Neuronal stem cell (in vitro differentiated cells): ENCODE measurements at regions not wholly inside any gene's neighbourhood (a gene's known extent, or its start where the extent isn't known, plus 50 kb on each side); places are given as distances from the start of the nearest gene placed in this dataset.

Experiments used
- DNase-seq: peaks from one replicate; pipeline ENCODE4 v3.0.0-alpha.2; 2013; ENCODE audit warnings: low spot score
- H2AFZ ChIP-seq: one replicate; pipeline ENCODE4 v1.6.1; 2013; ENCODE audit warnings: mild to moderate bottlenecking, low read length, inconsistent platforms
- H2AK5ac ChIP-seq: 2 replicates; pipeline ENCODE4 v1.6.1; 2013; ENCODE audit warnings: low read depth, mild to moderate bottlenecking, inconsistent platforms, low read length, moderate library complexity, mixed read lengths
- H2BK120ac ChIP-seq: 2 replicates; pipeline ENCODE4 v1.6.1; 2013; ENCODE audit warnings: low read depth, mild to moderate bottlenecking, inconsistent platforms, low read length, moderate library complexity, mixed read lengths
- H2BK12ac ChIP-seq: one replicate; pipeline ENCODE4 v1.6.1; 2013; ENCODE audit warnings: low read length, inconsistent platforms
- H2BK15ac ChIP-seq: 2 replicates; pipeline ENCODE4 v1.6.1; 2013; ENCODE audit warnings: mild to moderate bottlenecking, low read length, inconsistent platforms, mixed read lengths
- H2BK5ac ChIP-seq: one replicate; pipeline ENCODE4 v1.6.1; 2013; ENCODE audit warnings: inconsistent platforms, mild to moderate bottlenecking, low read length, moderate library complexity
- H3K14ac ChIP-seq: one replicate; pipeline ENCODE4 v1.6.1; 2013; ENCODE audit warnings: low read length, inconsistent platforms
- H3K18ac ChIP-seq: 2 replicates; pipeline ENCODE4 v1.6.1; 2013; ENCODE audit warnings: low read length, inconsistent platforms
- H3K23ac ChIP-seq: 2 replicates; pipeline ENCODE4 v1.6.1; 2013; ENCODE audit warnings: low read depth, mild to moderate bottlenecking, mixed read lengths, low read length, inconsistent platforms; ENCODE audit not compliant: poor library complexity
- H3K27ac ChIP-seq: replicated peaks from 3 replicates; pipeline ENCODE4 v1.5.1; 2013; ENCODE audit warnings: low read length, inconsistent platforms
- H3K27me3 ChIP-seq, 3 experiments: 2 replicates each; pipeline ENCODE4 v1.6.1; 2013; ENCODE audit warnings: low read length in 3 of 3, mild to moderate bottlenecking in 2 of 3, inconsistent platforms in 1 of 3, low read depth in 1 of 3, mixed read lengths in 1 of 3, moderate library complexity in 1 of 3; ENCODE audit not compliant: control insufficient read depth in 3 of 3, insufficient read depth in 3 of 3
- H3K36me3 ChIP-seq, 2 donors: replicated peaks in 1 of 2; 2 replicates each; pipeline ENCODE4 v1.6.1; 2013; ENCODE audit warnings: low read length in 2 of 2; ENCODE audit not compliant: control insufficient read depth in 2 of 2, insufficient read depth in 2 of 2
- H3K4ac ChIP-seq: 2 replicates; pipeline ENCODE4 v1.6.1; 2013; ENCODE audit warnings: inconsistent platforms, mild to moderate bottlenecking, low read length, moderate library complexity
- H3K4me1 ChIP-seq, 2 donors: 1 replicate in 1 of 2; 2 replicates in 1 of 2; pipeline ENCODE4 v1.6.1; 2013; ENCODE audit warnings: low read length in 2 of 2, low read depth in 1 of 2; ENCODE audit not compliant: control insufficient read depth in 2 of 2, insufficient read depth in 1 of 2
- H3K4me2 ChIP-seq: one replicate; pipeline ENCODE4 v1.6.1; 2013; ENCODE audit warnings: mild to moderate bottlenecking, low read length, inconsistent platforms; ENCODE audit not compliant: insufficient read depth, poor library complexity, severe bottlenecking
- H3K4me3 ChIP-seq, 2 donors: 2 replicates each; pipeline ENCODE4 v1.5.1; 2013; ENCODE audit warnings: low read length in 2 of 2, mild to moderate bottlenecking in 2 of 2, inconsistent platforms in 1 of 2, moderate library complexity in 1 of 2
- H3K79me1 ChIP-seq: one replicate; pipeline ENCODE4 v1.6.1; 2013; ENCODE audit warnings: low read depth, mild to moderate bottlenecking, inconsistent platforms, low read length, moderate library complexity
- H3K9ac ChIP-seq: one replicate; pipeline ENCODE4 v1.6.1; 2013; ENCODE audit warnings: mild to moderate bottlenecking, low read depth, low read length, inconsistent platforms; ENCODE audit not compliant: poor library complexity
- H3K9me3 ChIP-seq, 2 donors: replicated peaks in 1 of 2; 2 replicates each; pipeline versions ENCODE3 to v1.6.1; 2013; ENCODE audit warnings: low read length in 2 of 2, mild to moderate bottlenecking in 2 of 2, inconsistent platforms in 1 of 2, low read depth in 1 of 2, mixed read lengths in 1 of 2, moderate library complexity in 1 of 2; ENCODE audit not compliant: control insufficient read depth in 2 of 2, insufficient read depth in 1 of 2
- H4K8ac ChIP-seq: one replicate; pipeline ENCODE4 v1.6.1; 2013; ENCODE audit warnings: low read depth, mild to moderate bottlenecking, inconsistent platforms, low read length, moderate library complexity
- H4K91ac ChIP-seq: one replicate; pipeline ENCODE4 v1.6.1; 2013; ENCODE audit warnings: low read length, low read depth, mild to moderate bottlenecking, inconsistent platforms; ENCODE audit not compliant: poor library complexity
- WGBS, 2 donors: extraction: QIAGEN DNeasy Blood & Tissue Kit; methylation state at CpG; one replicate each; pipeline ENCODE4 v1.1.7; 2013; ENCODE audit warnings: missing lambda C conversion rate in 2 of 2, mixed read lengths in 1 of 2; ENCODE audit not compliant: insufficient read length in 2 of 2, insufficient replicate concordance in 1 of 2; ENCODE audit errors: extremely low coverage in 2 of 2; 5-methylcytosine and 5-hydroxymethylcytosine counted together

GRCh38 chr10:55078121-55078520, 277.1 kb upstream of the PCDH15 start:
- Histone ChIP-seq H3K18ac (no peak overlapping the region), H2BK5ac (no peak overlapping the region), H4K8ac (no peak overlapping the region), H2BK120ac (no peak overlapping the region), H3K4ac (no peak overlapping the region), H3K9ac (no peak overlapping the region), H4K91ac (no peak overlapping the region), H3K23ac (no peak overlapping the region), H3K4me2 (no peak overlapping the region), H3K14ac (no peak overlapping the region), H3K9me3 (no peaks in the 10 kb centered on the region), H3K27ac (no peak overlapping the region), H2AFZ (no peak overlapping the region), H3K36me3 (no peaks in the 10 kb centered on the region), H2AK5ac (no peak overlapping the region), H3K79me1 (no peaks in the 10 kb centered on the region), H2BK15ac (no peak overlapping the region), H3K27me3 (no peaks in the 10 kb centered on the region), H3K4me1 (no peaks in the 10 kb centered on the region), H2BK12ac (no peak overlapping the region), H3K4me3 (no peak overlapping the region)
- no peak for DNase-seq
- no CpG with 5 or more reads among the region's 1 CpG for WGBS, 2 donors

- H3K79me1 ChIP-seq, result no peaks in the 10 kb centered on the region
- DNase-seq, result no peak
- no peak overlapping the region for H3K4ac ChIP-seq
- no peak overlapping the region for H3K4me3 ChIP-seq
- H4K8ac ChIP-seq, result no peak overlapping the region
- no peak overlapping the region for H2BK12ac ChIP-seq
- no peak overlapping the region for H2BK15ac ChIP-seq
- H2BK120ac ChIP-seq, result no peak overlapping the region
- H3K4me2 ChIP-seq, result no peak overlapping the region
- H3K9me3 ChIP-seq, result no peaks in the 10 kb centered on the region
- H3K18ac ChIP-seq, result no peak overlapping the region
- no peak overlapping the region for H2AK5ac ChIP-seq
- no peaks in the 10 kb centered on the region for H3K36me3 ChIP-seq
- no peak overlapping the region for H2BK5ac ChIP-seq
- H3K4me1 ChIP-seq, result no peaks in the 10 kb centered on the region
- H3K14ac ChIP-seq, result no peak overlapping the region
- WGBS, 2 donors, result no CpG with 5 or more reads among the region's 1 CpG
- no peak overlapping the region for H3K9ac ChIP-seq
- H2AFZ ChIP-seq, result no peak overlapping the region
- H3K23ac ChIP-seq, result no peak overlapping the region
- H4K91ac ChIP-seq, result no peak overlapping the region
- H3K27me3 ChIP-seq, result no peaks in the 10 kb centered on the region
- no peak overlapping the region for H3K27ac ChIP-seq
These were observed 264.2 kb upstream of the PCDH15 start for GRCh38 chr10:55065185-55065584.

- H3K18ac ChIP-seq, result no peak overlapping the region
- no peak for DNase-seq
- no peak overlapping the region for H2BK15ac ChIP-seq
- no peaks in the 10 kb centered on the region for H3K9me3 ChIP-seq
- H3K4me2 ChIP-seq, result no peak overlapping the region
- H3K4me3 ChIP-seq, result no peak overlapping the region
- no peak overlapping the region for H3K23ac ChIP-seq
- H3K14ac ChIP-seq, result no peak overlapping the region
- H3K36me3 ChIP-seq, result no peaks in the 10 kb centered on the region
- H3K4me1 ChIP-seq, result no peaks in the 10 kb centered on the region
- no peak overlapping the region for H3K9ac ChIP-seq
- no peak overlapping the region for H2BK5ac ChIP-seq
- H3K27me3 ChIP-seq, result no peaks in the 10 kb centered on the region
- H3K27ac ChIP-seq, result no peak overlapping the region
- H3K79me1 ChIP-seq, result no peaks in the 10 kb centered on the region
- no peak overlapping the region for H2BK120ac ChIP-seq
- H4K8ac ChIP-seq, result no peak overlapping the region
- no peak overlapping the region for H3K4ac ChIP-seq
- no peak overlapping the region for H2BK12ac ChIP-seq
- H2AK5ac ChIP-seq, result no peak overlapping the region
- no peak overlapping the region for H2AFZ ChIP-seq
- no peak overlapping the region for H4K91ac ChIP-seq
These were observed 262.8 kb upstream of the PCDH15 start for GRCh38 chr10:55063811-55064210.

- no peak overlapping the region for H3K14ac ChIP-seq
- H4K8ac ChIP-seq, result no peak overlapping the region
- H3K18ac ChIP-seq, result no peak overlapping the region
- no peak overlapping the region for H3K4ac ChIP-seq
- H3K79me1 ChIP-seq, result no peaks in the 10 kb centered on the region
- no peaks in the 10 kb centered on the region for H3K36me3 ChIP-seq
- no peak overlapping the region for H3K4me2 ChIP-seq
- no peak overlapping the region for H2BK120ac ChIP-seq
- no peak overlapping the region for H2BK15ac ChIP-seq
- H3K27ac ChIP-seq, result no peak overlapping the region
- no peak overlapping the region for H2AK5ac ChIP-seq
- no peaks in the 10 kb centered on the region for H3K27me3 ChIP-seq
- no peaks in the 10 kb centered on the region for H3K9me3 ChIP-seq
- no peak overlapping the region for H3K23ac ChIP-seq
- no peak overlapping the region for H2AFZ ChIP-seq
- H3K4me1 ChIP-seq, result no peaks in the 10 kb centered on the region
- no peak overlapping the region for H3K9ac ChIP-seq
- H2BK12ac ChIP-seq, result no peak overlapping the region
- H4K91ac ChIP-seq, result no peak overlapping the region
- H3K4me3 ChIP-seq, result no peak overlapping the region
- no peak overlapping the region for H2BK5ac ChIP-seq
- DNase-seq, result no peak
These were observed 261.3 kb upstream of the PCDH15 start for GRCh38 chr10:55062349-55062748.
